K562 (cell line): ENCODE measurements at regions not wholly inside any gene's neighbourhood (a gene's known extent, or its start where the extent isn't known, plus 50 kb on each side); places are given as distances from the start of the nearest gene placed in this dataset.
A peak's percentile ranks its signal among the peaks of the same experiment; 100 is the strongest.

Experiments
- ATAC-seq: fragments of 200-7000 bp; cut with Tn5 transposase; 3 replicates; pipeline ENCODE4 v1.9.1; 2020; ENCODE audit warnings: moderate library complexity
- BruUV-seq: library from RNA; stranded (reverse); fragments of 400-500 nt; replicated peaks from 2 replicates; lab custom pipeline; 2021; lab: Mats Ljungman, UMichigan
- CTCF ChIA-PET: fragments of 300-600 bp; formaldehyde crosslinking; extraction: SDS; loops from one replicate; lab custom pipeline; 2021; ENCODE audit warnings: low intra/inter-chr PET ratio; lab: Yijun Ruan, JAX
- POLR2A ChIA-PET: fragments of 300-600, 350-650 bp; sonication (Branson Sonifier 250); formaldehyde crosslinking; extraction: SDS; loops from one replicate; lab custom pipeline; 2021; ENCODE audit warnings: antibody characterized with exemption, inconsistent platforms; lab: Yijun Ruan, JAX
- DNase-seq, 4 experiments: peaks; one replicate each; pipeline versions ENCODE4 v3.0.0 to v3.0.0-alpha.2; 2011 to 2018; ENCODE audit warnings: low spot score in 3 of 4, mixed read lengths in 3 of 4; ENCODE audit errors: extremely low read depth in 1 of 4
- FAIRE-seq: peaks from 2 replicates; lab custom pipeline; 2011; peaks lifted over from hg19 to GRCh38; lab: Jason Lieb, UNC
- H2AFZ ChIP-seq: 2 replicates; pipeline ENCODE4 v1.6.0; 2011; ENCODE audit warnings: low read depth, low read length, control low read depth, inconsistent platforms
- H3K27ac ChIP-seq: fragments of 200-600 bp; 3 replicates; pipeline ENCODE4 v1.8.0; 2011; ENCODE audit warnings: low read depth, mild to moderate bottlenecking, control low read depth, inconsistent platforms, low read length, moderate library complexity, mixed read lengths; ENCODE audit errors: extremely low read depth
- H3K27me3 ChIP-seq, 2 experiments: fragments of 300-600 bp in 1 of 2; 2 replicates in 1 of 2; 3 replicates in 1 of 2; pipeline versions ENCODE4 v1.6.0 to v1.8.0; 2011; ENCODE audit warnings: inconsistent platforms in 2 of 2, low read length in 2 of 2, mild to moderate bottlenecking in 1 of 2, mixed read lengths in 1 of 2, moderate library complexity in 1 of 2; ENCODE audit not compliant: control insufficient read depth in 2 of 2, insufficient read depth in 2 of 2
- H3K36me3 ChIP-seq: fragments of 300-600 bp; 3 replicates; pipeline ENCODE4 v1.8.0; 2011; ENCODE audit warnings: mild to moderate bottlenecking, low read length, inconsistent platforms; ENCODE audit not compliant: control insufficient read depth, insufficient read depth
- H3K4me1 ChIP-seq, 2 experiments: fragments of 200-600 bp in 1 of 2; replicated peaks in 1 of 2; 2 replicates in 1 of 2; 3 replicates in 1 of 2; pipeline versions ENCODE4 v1.5.1 to v1.8.0; 2011; ENCODE audit warnings: inconsistent platforms in 2 of 2, low read length in 2 of 2, mild to moderate bottlenecking in 1 of 2, mixed read lengths in 1 of 2, moderate library complexity in 1 of 2; ENCODE audit not compliant: control insufficient read depth in 2 of 2, insufficient read depth in 2 of 2
- H3K4me2 ChIP-seq: 2 replicates; pipeline ENCODE4 v1.6.1; 2011; ENCODE audit warnings: low read length, control low read depth, inconsistent platforms, mixed read lengths; ENCODE audit not compliant: insufficient read depth
- H3K4me3 ChIP-seq: fragments of 200-600 bp; sonication (generic), shearing (Covaris generic); 2 replicates; pipeline ENCODE4 v1.5.1; 2016; ENCODE audit warnings: control low read depth, inconsistent platforms
- H3K79me2 ChIP-seq: fragments of 200-600 bp; 3 replicates; pipeline ENCODE4 v1.8.0; 2011; ENCODE audit warnings: low read length, inconsistent platforms; ENCODE audit not compliant: control insufficient read depth, insufficient read depth
- H3K9ac ChIP-seq, 2 experiments: 2 replicates each; pipeline versions ENCODE4 v1.6.0 to v1.6.1; 2011; ENCODE audit warnings: low read depth in 2 of 2, low read length in 2 of 2, control low read depth in 1 of 2, inconsistent platforms in 1 of 2, mild to moderate bottlenecking in 1 of 2, mixed read lengths in 1 of 2; ENCODE audit not compliant: insufficient read depth in 1 of 2
- H3K9me1 ChIP-seq: one replicate; pipeline ENCODE4 v1.6.0; 2011; ENCODE audit warnings: inconsistent platforms, mild to moderate bottlenecking, low read length, moderate library complexity; ENCODE audit not compliant: control insufficient read depth, insufficient read depth
- H3K9me3 ChIP-seq: replicated peaks from 2 replicates; pipeline ENCODE4 v1.5.1; 2011; ENCODE audit warnings: low read depth, low read length, inconsistent platforms; ENCODE audit not compliant: control insufficient read depth, insufficient read depth
- H4K20me1 ChIP-seq: replicated peaks from 2 replicates; pipeline ENCODE4 v1.6.1; 2011; ENCODE audit warnings: low read length, inconsistent platforms, mixed read lengths; ENCODE audit not compliant: control insufficient read depth, insufficient read depth
- CREB3L1 ChIP-seq: fragments of 450-650 bp; IDR thresholded peaks from 2 replicates; pipeline ENCODE4 v1.6.1; 2014; ENCODE audit warnings: low read depth, mild to moderate bottlenecking, moderate library complexity, borderline replicate concordance
- PBX2 ChIP-seq, 2 experiments: IDR thresholded peaks in 1 of 2; conservative IDR thresholded peaks in 1 of 2; 2 replicates each; pipeline ENCODE4 v1.6.1; 2016; ENCODE audit warnings: low read depth in 2 of 2, mild to moderate bottlenecking in 1 of 2, missing compliant biosample characterization in 1 of 2, missing genetic modification characterization in 1 of 2, moderate library complexity in 1 of 2
- WGBS: fragments of 100-300 bp; shearing (Covaris generic); methylation state at CpG from one replicate; pipeline ENCODE4 v1.1.6; 2016; ENCODE audit warnings: low coverage, mixed read lengths; ENCODE audit not compliant: insufficient coverage; ENCODE audit errors: missing lambda C conversion rate; 5-methylcytosine and 5-hydroxymethylcytosine counted together
- in situ Hi-C: fragments of 300-500 bp; cut with MboI; formaldehyde crosslinking; loops from 4 replicates; pipeline ENCODE4 v1.15.0; 2018; ENCODE audit warnings: inconsistent platforms, mixed read lengths
- intact Hi-C: fragments of 100-400 bp; cut with micrococcal nuclease; formaldehyde crosslinking; loops from 2 replicates; pipeline ENCODE4 v1.14.2; 2022

DNA sequence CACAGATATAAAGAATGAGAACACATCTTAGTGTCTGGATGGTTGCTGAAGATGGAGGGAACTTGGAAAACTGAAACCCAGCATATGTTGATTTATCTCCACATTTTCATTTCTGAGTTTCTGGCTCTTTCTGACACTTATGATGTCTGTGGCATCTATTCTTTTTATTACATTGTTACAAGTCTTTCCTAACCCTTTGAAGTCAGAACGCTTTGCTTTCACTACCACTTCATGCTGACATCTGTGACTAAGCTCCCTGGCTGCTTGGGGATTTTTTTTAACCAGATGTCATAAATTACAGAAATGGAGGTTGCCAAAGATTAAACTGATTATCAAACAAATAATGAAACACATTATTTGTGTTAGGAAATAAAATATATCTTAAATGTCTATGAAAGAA, 188.7 kb downstream of the KITLG start:
- Histone ChIP-seq H3K9me3 (no peaks in the 10 kb centered on the region), H3K9me1 (no peaks in the 10 kb centered on the region), H3K27me3 (no peaks in the 10 kb centered on the region), H3K4me1 (no peaks in the 10 kb centered on the region), H3K27ac (no peak overlapping the region), H4K20me1 (no peaks in the 10 kb centered on the region), H3K4me3 (no peak overlapping the region), H3K79me2 (no peaks in the 10 kb centered on the region), H2AFZ (no peak overlapping the region), H3K4me2 (no peak overlapping the region), H3K36me3 (no peaks in the 10 kb centered on the region), H3K9ac (no peak overlapping the region)
- TF ChIP-seq PBX2 (CRISPR knock-in tag; IDR thresholded peaks at IDR 0.05; ENCODE audit: low read depth) (no peak), PBX2 (tag; conservative IDR thresholded peaks at IDR 0.05; ENCODE audit: low read depth) (0 out of 2 replicates have a peak, but pooled peaks have one; percentile 12), CREB3L1 (no peak)
- POLR2A ChIA-PET = no interaction called here
- FAIRE-seq (no peak), DNase-seq (no peak), ATAC-seq (no peak)
- CTCF ChIA-PET = no interaction called here
- in situ Hi-C loops (no loop called here), intact Hi-C loops (loop anchor here (5.0 kb wide), 1 partner anchor 279 kb away; no protein-coding TSS in a partner anchor)
- 10% methylated on average over 1 of the region's 1 CpG for WGBS
- BruUV-seq = no TSS peak
